SH-SY5Y (cell line): ENCODE measurements at regions not wholly inside any gene's neighbourhood (a gene's known extent, or its start where the extent isn't known, plus 50 kb on each side); places are given as distances from the start of the nearest gene placed in this dataset.

Experiments
- GATA2 ChIP-seq: IDR thresholded peaks from 2 replicates; pipeline ENCODE4 v1.6.1; 2011; ENCODE audit warnings: mild to moderate bottlenecking, low read depth, low read length
- GATA3 ChIP-seq: IDR thresholded peaks from 2 replicates; pipeline ENCODE4 v1.6.1; 2011; ENCODE audit warnings: low read depth, mild to moderate bottlenecking, low read length, moderate library complexity

DNA sequence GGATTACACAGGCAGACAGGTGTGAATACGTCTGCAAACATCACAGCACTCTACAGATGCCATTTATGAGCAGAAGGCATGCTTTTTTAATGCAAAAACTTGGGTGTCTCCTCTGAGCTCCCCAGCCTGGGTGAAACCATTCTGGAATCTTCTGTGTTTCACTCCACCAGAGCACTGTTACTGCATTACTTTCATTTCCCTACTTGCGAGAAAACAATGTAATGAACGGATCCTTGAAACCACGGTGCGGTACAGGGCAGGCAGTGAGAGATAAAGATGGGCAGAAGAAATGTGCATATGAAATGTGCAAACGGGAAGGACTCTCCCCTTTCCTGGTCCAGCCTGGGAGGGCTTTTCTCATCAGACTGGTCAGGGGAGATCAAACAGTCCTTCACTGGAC, 584.3 kb upstream of the KLF4 start:
- TF ChIP-seq GATA2 (no peak), GATA3 (no peak)
